PC-9 (cell line): ENCODE measurements at regions not wholly inside any gene's neighbourhood (a gene's known extent, or its start where the extent isn't known, plus 50 kb on each side); places are given as distances from the start of the nearest gene placed in this dataset.

ENCODE experiments used
- EZH2 ChIP-seq: fragments of 200-600 bp; sonication (generic); IDR thresholded peaks from 2 replicates; pipeline ENCODE4 v1.8.0; 2017; ENCODE audit warnings: antibody characterized with exemption, low read depth
- TF ChIP-seq, protein P1 (sequence below): fragments of 200-600 bp; sonication (generic); conservative IDR thresholded peaks from 2 replicates; pipeline ENCODE4 v1.6.1; 2017; ENCODE audit warnings: mixed run types, antibody characterized with exemption, mild to moderate bottlenecking, moderate library complexity

GRCh38 chr4:122988696-122989095 lies 66.3 kb upstream of the NUDT6 start:
- TF ChIP-seq, protein P1, sequence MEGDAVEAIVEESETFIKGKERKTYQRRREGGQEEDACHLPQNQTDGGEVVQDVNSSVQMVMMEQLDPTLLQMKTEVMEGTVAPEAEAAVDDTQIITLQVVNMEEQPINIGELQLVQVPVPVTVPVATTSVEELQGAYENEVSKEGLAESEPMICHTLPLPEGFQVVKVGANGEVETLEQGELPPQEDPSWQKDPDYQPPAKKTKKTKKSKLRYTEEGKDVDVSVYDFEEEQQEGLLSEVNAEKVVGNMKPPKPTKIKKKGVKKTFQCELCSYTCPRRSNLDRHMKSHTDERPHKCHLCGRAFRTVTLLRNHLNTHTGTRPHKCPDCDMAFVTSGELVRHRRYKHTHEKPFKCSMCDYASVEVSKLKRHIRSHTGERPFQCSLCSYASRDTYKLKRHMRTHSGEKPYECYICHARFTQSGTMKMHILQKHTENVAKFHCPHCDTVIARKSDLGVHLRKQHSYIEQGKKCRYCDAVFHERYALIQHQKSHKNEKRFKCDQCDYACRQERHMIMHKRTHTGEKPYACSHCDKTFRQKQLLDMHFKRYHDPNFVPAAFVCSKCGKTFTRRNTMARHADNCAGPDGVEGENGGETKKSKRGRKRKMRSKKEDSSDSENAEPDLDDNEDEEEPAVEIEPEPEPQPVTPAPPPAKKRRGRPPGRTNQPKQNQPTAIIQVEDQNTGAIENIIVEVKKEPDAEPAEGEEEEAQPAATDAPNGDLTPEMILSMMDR: no peak
- TF ChIP-seq EZH2: no peak
